SJSA1 (cell line): ENCODE measurements at regions not wholly inside any gene's neighbourhood (a gene's known extent, or its start where the extent isn't known, plus 50 kb on each side); places are given as distances from the start of the nearest gene placed in this dataset.

Experiments used
- DNase-seq, 2 experiments: peaks; one replicate each; pipeline ENCODE4 v3.0.0-alpha.2; 2015 to 2020; ENCODE audit warnings: low spot score in 2 of 2, low read depth in 1 of 2
- H3K27ac ChIP-seq: fragments of 250-450 bp; sonication (Bioruptor Pico); 2 replicates; pipeline ENCODE4 v1.5.1; 2020; ENCODE audit warnings: mild to moderate bottlenecking, moderate library complexity
- H3K27me3 ChIP-seq: fragments of 250-450 bp; sonication (Bioruptor Pico); replicated peaks from 2 replicates; pipeline ENCODE4 v1.5.1; 2020; ENCODE audit warnings: mild to moderate bottlenecking, moderate library complexity
- H3K36me3 ChIP-seq: fragments of 250-450 bp; sonication (Bioruptor Pico); 2 replicates; pipeline ENCODE4 v1.5.1; 2020; ENCODE audit warnings: mild to moderate bottlenecking
- H3K4me1 ChIP-seq: fragments of 250-450 bp; sonication (Bioruptor Pico); replicated peaks from 2 replicates; pipeline ENCODE4 v1.6.1; 2021; ENCODE audit warnings: mild to moderate bottlenecking
- H3K4me3 ChIP-seq: fragments of 250-450 bp; sonication (Bioruptor Pico); 2 replicates; pipeline ENCODE4 v1.5.1; 2020; ENCODE audit warnings: mild to moderate bottlenecking
- H3K9me3 ChIP-seq: fragments of 250-450 bp; sonication (Bioruptor Pico); replicated peaks from 2 replicates; pipeline ENCODE4 v1.5.1; 2020; ENCODE audit warnings: mild to moderate bottlenecking

DNA sequence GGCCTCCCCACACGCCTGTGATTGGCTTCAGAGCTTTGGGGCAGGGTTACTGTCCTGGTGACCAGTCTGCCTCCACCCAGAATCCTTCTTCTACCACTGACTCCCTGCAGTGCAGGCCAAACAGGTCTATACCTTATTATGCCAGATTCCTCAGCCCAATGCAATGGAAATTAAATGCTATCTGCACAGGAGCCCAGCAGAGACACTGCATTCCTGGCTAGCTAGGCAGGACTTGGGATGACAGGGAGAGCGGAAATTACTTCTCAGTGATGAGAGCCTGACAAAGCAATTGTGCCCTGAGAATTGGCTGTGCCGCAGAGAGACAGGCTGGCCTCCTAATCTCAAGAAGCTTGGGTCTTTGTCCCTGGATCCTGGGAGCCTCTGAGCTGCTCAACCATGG is 143.8 kb upstream of the NCAM1 start:
- H3K9me3 ChIP-seq = no peaks in the 10 kb centered on the region
- H3K36me3 ChIP-seq = no peaks in the 10 kb centered on the region
- DNase-seq = no peak

DNA sequence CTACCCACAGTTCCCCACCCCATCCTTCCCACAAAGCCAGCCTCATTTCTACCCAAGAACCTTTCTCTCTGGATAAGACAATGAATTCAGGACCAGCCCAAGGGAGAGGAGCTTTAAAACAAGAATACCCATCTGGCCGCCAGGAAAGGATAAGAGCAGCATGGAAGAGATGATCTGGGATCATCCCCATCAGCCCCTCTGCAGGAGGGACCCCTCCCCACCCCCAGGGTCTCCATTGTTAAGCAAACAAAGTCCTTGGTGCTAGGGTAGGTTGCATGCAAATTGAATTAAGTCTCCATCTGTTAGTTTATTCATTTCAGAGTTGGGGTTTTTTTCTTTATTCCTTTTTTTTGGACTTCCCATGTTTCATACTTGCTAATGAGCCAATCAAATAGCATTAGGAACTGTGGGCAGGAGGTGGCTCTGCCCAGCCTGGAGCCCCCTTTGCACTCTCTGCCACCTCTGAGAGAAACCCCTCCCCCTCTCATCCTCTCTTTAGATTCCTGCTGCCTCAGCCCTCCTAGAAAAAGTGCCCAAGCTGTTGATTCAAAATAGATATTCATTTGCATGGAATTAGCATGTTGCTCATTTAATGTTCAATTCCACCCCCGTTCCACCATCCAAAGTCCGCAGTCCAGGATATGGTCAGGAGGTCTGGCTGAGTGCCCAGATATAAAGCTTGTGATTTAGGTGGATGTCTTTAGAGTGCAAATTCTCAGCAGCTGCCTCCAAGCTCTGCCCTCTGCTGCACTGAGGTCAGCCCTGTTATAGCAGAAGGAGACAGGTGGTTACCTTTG is 138.5 kb upstream of the NCAM1 start:
- no peaks in the 10 kb centered on the region for H3K9me3 ChIP-seq
- no peaks in the 10 kb centered on the region for H3K36me3 ChIP-seq
- H3K4me3 ChIP-seq = no peak overlapping the region
- DNase-seq = no peak
- H3K4me1 ChIP-seq = no peaks in the 10 kb centered on the region
- no peak overlapping the region for H3K27ac ChIP-seq
- no peaks in the 10 kb centered on the region for H3K27me3 ChIP-seq

More for the DNA sequence above, 143.8 kb upstream of the NCAM1 start:
- Histone ChIP-seq H3K4me3 (no peak overlapping the region), H3K27me3 (no peaks in the 10 kb centered on the region), H3K4me1 (no peaks in the 10 kb centered on the region), H3K27ac (no peak overlapping the region)

- Histone ChIP-seq H3K4me3 (no peak overlapping the region), H3K4me1 (no peaks in the 10 kb centered on the region), H3K27me3 (no peaks in the 10 kb centered on the region), H3K27ac (no peak overlapping the region), H3K36me3 (no peaks in the 10 kb centered on the region), H3K9me3 (no peaks in the 10 kb centered on the region)
- no peak for DNase-seq
These were observed 135.2 kb upstream of the NCAM1 start for GRCh38 chr11:112826026-112826425.

- DNase-seq = no peak
- Histone ChIP-seq H3K9me3 (no peaks in the 10 kb centered on the region), H3K36me3 (no peaks in the 10 kb centered on the region), H3K27me3 (no peaks in the 10 kb centered on the region), H3K4me3 (no peak overlapping the region), H3K27ac (no peak overlapping the region), H3K4me1 (no peaks in the 10 kb centered on the region)
These were observed 134.4 kb upstream of the NCAM1 start for GRCh38 chr11:112826788-112827187.

DNA sequence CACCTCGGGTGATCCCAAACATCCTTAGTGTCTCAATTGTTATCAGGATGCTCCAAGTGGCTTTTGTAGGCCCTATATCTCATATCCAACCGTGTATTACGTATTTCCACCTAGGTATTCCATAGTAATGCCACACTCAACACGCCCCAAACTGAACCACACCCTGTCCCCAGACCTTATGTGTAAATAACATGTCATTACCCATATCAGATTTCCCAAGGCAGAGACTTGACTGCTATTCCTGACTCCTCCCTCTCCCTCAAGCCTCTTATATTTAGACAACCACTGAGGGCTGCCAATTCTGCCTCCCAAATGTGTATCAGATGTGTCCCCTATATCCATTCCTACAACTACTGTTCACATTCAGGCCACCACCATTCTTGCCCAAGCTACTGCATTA is 132.8 kb upstream of the NCAM1 start:
- H3K27ac ChIP-seq = no peak overlapping the region
- H3K27me3 ChIP-seq = no peaks in the 10 kb centered on the region
- H3K36me3 ChIP-seq = no peaks in the 10 kb centered on the region
- DNase-seq = no peak
- no peaks in the 10 kb centered on the region for H3K9me3 ChIP-seq
- H3K4me3 ChIP-seq = no peak overlapping the region
- no peaks in the 10 kb centered on the region for H3K4me1 ChIP-seq

DNA sequence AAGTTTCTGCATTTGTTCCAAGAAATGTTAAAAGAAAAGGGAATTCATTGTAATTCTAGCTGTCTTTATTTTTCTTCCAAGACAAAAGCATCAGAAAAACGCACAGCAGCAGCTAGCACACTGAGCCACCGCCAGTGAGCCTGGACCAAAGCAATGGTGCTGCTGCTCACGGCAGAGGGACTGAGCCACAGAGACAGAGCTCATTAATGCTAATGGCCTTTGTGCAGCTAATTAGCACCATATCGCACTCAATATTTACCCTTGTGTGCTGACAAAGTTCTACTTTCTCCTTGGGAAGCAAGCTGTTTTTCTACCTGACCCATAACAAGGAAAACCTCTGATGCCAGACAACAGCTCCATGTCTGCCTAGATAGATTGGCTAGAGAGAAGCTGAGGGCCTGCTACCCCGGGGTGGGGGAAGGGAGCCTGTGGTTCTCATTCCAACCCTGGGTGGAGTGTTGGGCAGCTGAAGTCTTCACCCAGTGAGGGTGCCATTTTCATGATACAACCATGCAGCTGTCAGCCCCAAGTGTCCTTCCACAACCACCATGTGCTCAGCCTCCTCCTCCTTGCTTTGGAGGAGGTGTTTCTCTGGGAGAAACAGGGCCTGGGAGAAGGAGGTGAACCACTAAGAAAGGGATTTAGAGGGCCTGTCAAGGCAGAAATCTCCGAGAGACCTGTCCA is 131.1 kb upstream of the NCAM1 start:
- no peak overlapping the region for H3K27ac ChIP-seq
- DNase-seq = no peak
- H3K4me1 ChIP-seq = no peaks in the 10 kb centered on the region
- H3K4me3 ChIP-seq = no peak overlapping the region
- no peaks in the 10 kb centered on the region for H3K27me3 ChIP-seq
- H3K9me3 ChIP-seq = no peaks in the 10 kb centered on the region
- H3K36me3 ChIP-seq = no peaks in the 10 kb centered on the region

- no peak for DNase-seq
- H3K9me3 ChIP-seq = no peaks in the 10 kb centered on the region
- no peaks in the 10 kb centered on the region for H3K4me1 ChIP-seq
- no peaks in the 10 kb centered on the region for H3K27me3 ChIP-seq
- H3K36me3 ChIP-seq = no peaks in the 10 kb centered on the region
- no peak overlapping the region for H3K27ac ChIP-seq
- H3K4me3 ChIP-seq = no peak overlapping the region
These were observed 130.2 kb upstream of the NCAM1 start for GRCh38 chr11:112831041-112831440.

DNA sequence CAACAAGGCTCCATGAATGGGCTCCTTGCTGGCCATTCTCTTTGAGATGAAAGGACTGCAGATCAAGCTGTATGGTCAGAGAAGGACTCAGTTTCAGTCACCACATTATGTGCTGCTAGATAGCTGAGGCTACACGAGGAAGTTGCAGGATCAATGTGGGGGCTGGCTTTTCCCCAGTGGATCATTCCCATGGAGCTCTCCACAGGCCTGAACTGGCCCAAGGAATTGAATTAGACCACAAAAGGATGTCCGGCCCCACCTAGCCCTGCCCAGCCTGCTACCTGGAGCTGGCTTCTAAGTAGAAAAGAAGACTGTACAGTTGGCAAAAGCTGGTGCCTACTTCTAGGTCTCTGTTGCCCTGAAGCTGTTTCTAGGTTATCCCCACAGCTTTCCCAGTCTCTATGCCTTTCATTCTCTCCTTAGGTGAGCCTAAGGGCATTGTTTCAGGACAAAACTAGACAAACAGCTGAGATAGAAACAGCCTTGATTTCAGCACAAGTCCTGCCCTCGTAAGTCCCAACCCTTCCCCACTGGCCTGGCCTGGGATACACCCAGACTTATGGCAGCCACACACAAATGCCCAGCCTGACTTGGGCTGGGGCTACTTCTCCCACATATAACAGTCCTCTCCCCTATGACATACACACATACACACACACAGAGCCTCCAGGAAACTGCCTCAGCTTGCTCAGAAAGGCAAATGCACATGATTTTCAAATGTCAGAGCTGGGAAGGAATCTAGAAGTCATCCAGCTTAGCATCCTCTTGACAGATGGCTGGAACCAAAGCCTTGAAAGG is 129.1 kb upstream of the NCAM1 start:
- H3K36me3 ChIP-seq = no peaks in the 10 kb centered on the region
- H3K4me1 ChIP-seq = no peaks in the 10 kb centered on the region
- no peaks in the 10 kb centered on the region for H3K9me3 ChIP-seq
- DNase-seq = no peak
- no peak overlapping the region for H3K27ac ChIP-seq
- no peak overlapping the region for H3K4me3 ChIP-seq
- H3K27me3 ChIP-seq = no peaks in the 10 kb centered on the region

GRCh38 chr11:112834277-112834755 is 126.9 kb upstream of the NCAM1 start:
- Histone ChIP-seq H3K4me1 (no peaks in the 10 kb centered on the region), H3K4me3 (no peak overlapping the region), H3K36me3 (no peaks in the 10 kb centered on the region), H3K27me3 (no peaks in the 10 kb centered on the region), H3K27ac (no peak overlapping the region), H3K9me3 (no peaks in the 10 kb centered on the region)
- no peak for DNase-seq

- Histone ChIP-seq H3K36me3 (no peaks in the 10 kb centered on the region), H3K9me3 (no peaks in the 10 kb centered on the region), H3K27me3 (no peaks in the 10 kb centered on the region), H3K4me3 (no peak overlapping the region), H3K4me1 (no peaks in the 10 kb centered on the region), H3K27ac (no peak overlapping the region)
- no peak for DNase-seq
These were observed 125.5 kb upstream of the NCAM1 start for GRCh38 chr11:112835591-112836255.

DNA sequence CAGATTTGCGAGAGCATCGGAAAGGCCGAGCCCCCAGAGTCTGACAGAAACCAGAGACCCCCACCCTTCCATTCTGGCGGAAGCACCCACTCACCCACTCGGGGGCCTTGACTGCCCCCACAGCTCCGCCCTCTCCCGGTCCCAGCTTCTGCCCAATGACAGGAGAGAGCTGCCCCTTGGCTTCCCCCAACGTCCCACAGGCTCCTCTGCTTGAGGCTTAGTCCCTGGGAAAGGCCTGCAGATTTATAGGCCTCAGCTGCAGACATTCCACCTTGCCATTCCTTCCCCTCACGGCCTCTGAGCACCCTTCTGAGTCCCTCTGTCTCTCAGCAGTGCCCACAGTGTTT is 125.0 kb upstream of the NCAM1 start:
- Histone ChIP-seq H3K27me3 (no peaks in the 10 kb centered on the region), H3K4me3 (no peak overlapping the region), H3K27ac (no peak overlapping the region), H3K9me3 (no peaks in the 10 kb centered on the region), H3K36me3 (no peaks in the 10 kb centered on the region), H3K4me1 (no peaks in the 10 kb centered on the region)
- no peak for DNase-seq

GRCh38 chr11:112837162-112837826 is 123.9 kb upstream of the NCAM1 start:
- no peak overlapping the region for H3K27ac ChIP-seq
- no peak overlapping the region for H3K4me3 ChIP-seq
- H3K9me3 ChIP-seq = no peaks in the 10 kb centered on the region
- H3K4me1 ChIP-seq = no peaks in the 10 kb centered on the region
- DNase-seq = no peak
- no peaks in the 10 kb centered on the region for H3K36me3 ChIP-seq
- no peaks in the 10 kb centered on the region for H3K27me3 ChIP-seq

DNA sequence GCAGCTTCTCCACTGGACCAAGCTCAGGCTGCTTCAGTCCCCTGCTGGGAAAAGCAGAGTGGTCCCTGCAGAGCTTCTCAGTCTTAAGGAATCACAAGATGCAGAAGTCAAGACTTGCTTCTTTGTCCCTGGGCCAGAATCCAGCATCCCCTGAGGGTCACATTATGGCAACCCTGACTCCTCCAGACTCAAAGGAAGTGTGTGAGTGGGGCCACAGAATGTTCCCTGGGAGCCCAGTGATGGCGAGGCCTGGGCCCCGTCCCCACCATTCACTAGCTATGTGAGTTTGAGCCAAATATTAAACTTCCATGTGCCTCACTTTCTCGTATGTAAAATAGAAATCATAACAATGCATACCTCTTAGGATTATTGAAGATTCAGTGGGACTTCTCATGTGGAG is 122.2 kb upstream of the NCAM1 start:
- H3K9me3 ChIP-seq = no peaks in the 10 kb centered on the region
- no peaks in the 10 kb centered on the region for H3K36me3 ChIP-seq
- no peak overlapping the region for H3K4me3 ChIP-seq
- H3K4me1 ChIP-seq = peaks cover 3% of the 10 kb centered on the region
- no peaks in the 10 kb centered on the region for H3K27me3 ChIP-seq
- H3K27ac ChIP-seq = no peak overlapping the region
- DNase-seq = no peak
